HG03175 (cell line): ENCODE measurements at regions not wholly inside any gene's neighbourhood (a gene's known extent, or its start where the extent isn't known, plus 50 kb on each side); places are given as distances from the start of the nearest gene placed in this dataset.

Experiments
- ATAC-seq: cut with Tn5 transposase; IDR thresholded peaks from one replicate; pipeline ENCODE4 v1.9.1; 2021; ENCODE audit warnings: mild to moderate bottlenecking, moderate library complexity; ENCODE audit not compliant: unreplicated experiment

GRCh38 chr11:36719358-36720107 is 121.5 kb upstream of the RAG2 start:
- no peak for ATAC-seq

GRCh38 chr11:36718451-36718850 is 120.4 kb upstream of the RAG2 start:
- ATAC-seq = no peak

GRCh38 chr11:36713715-36714114 is 115.7 kb upstream of the RAG2 start:
- no peak for ATAC-seq

GRCh38 chr11:36711104-36711825 is 113.2 kb upstream of the RAG2 start:
- ATAC-seq = no peak
